A673 (cell line): ENCODE measurements at regions not wholly inside any gene's neighbourhood (a gene's known extent, or its start where the extent isn't known, plus 50 kb on each side); places are given as distances from the start of the nearest gene placed in this dataset.

Source experiments
- CTCF ChIP-seq: fragments of 300-800, 200-600 bp; sonication (generic); conservative IDR thresholded peaks from 2 replicates; pipeline ENCODE4 v1.5.1; 2017; ENCODE audit warnings: low read depth, mild to moderate bottlenecking, antibody characterized with exemption, low read length, moderate library complexity, mixed read lengths
- EZH2 ChIP-seq: fragments of 200-600 bp; sonication (generic); IDR thresholded peaks from 2 replicates; pipeline ENCODE4 v1.6.1; 2017; ENCODE audit warnings: borderline replicate concordance, low read depth, mild to moderate bottlenecking, mixed read lengths, antibody characterized with exemption, low read length; ENCODE audit not compliant: poor library complexity, severe bottlenecking

GRCh38 chr11:130640526-130640925 is 192.1 kb downstream of the ADAMTS15 start:
- no peak for TF ChIP-seq CTCF
- TF ChIP-seq EZH2 = no peak
